ENCODE measurements at regions not wholly inside any gene's neighbourhood (a gene's known extent, or its start where the extent isn't known, plus 50 kb on each side); places are given as distances from the start of the nearest gene placed in this dataset.

DNA sequence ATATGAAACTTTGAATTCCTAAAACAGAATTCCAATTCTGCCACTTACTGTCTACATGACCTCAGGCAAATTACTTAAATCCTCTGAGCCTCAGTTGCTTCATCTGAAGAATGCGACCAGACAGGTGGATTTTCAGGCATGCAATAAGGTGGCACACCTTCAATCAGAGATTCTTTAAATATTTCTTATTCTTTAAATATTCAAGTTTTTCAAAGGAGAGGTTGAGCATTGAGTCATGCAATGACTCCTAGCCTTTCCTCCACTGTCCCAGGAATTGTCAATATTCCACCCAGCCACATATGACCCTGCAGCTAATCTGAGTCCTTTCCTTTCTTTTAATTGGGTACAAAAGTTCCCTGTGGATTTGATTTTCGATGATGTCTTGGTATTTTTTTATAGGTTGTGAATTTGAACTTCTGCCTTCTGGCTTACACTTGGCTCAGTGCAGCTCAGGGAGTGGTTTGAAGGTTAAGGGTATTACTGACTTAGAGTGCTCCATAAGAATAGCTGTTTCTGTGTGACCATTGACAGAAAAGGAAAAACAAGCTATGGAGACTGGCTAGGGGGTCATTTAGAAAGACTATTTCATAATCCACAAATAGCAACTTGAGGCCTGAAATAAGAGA lies 52.2 kb upstream of the PRDX6 start:
- no peak for DNase-seq

- no peak for DNase-seq
These were observed 51.1 kb upstream of the PRDX6 start for GRCh38 chr1:173426057-173426456.

DNA sequence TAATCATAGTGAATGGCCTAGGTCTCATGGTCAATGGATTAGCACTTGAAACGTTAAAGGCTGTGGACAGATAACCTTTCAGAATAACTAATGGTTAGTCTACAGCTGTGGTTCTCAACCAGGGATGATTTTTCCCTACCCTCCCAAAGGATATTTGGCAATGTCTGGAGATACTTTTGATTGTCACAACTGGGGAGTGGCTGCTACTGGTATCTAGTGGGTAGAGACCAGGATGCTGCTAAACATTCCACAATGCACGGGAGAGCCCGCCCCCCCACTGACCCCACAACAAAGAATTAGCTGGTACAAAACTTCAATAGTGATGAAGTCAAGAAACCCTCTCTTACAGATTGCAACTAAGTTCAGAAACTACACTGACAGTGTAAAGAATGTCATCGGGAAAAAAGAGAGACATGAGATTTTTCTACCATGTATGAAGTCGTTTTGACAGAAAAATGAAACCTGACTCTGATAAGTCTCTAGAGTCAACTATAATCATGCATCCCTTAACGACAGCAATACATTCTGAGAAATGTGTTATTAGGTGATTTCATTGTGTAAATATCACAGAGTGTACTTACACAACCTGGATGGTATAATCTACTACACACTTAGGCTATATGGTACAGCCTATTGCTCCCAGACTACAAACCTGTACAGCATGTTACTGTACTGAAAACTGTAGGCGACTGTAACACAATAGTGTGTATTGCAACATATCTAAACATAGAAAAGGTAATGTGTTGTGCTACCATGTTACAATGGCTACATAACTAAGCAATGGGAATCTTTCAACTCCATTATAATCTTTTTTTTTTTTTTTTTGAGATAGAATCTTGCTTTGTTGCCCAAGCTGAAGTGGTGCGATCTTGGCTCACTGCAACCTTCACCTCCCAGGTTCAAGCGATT lies 49.7 kb upstream of the PRDX6 start:
- no peak for DNase-seq

All from stimulated activated CD4-positive, alpha-beta T cell treated with anti-CD3 and anti-CD28 coated beads, Interleukin-12 subunit alpha, Interleukin-12 subunit beta, amount 100 ng/mL, for 4 hours (primary cell).